ENCODE measurements at regions not wholly inside any gene's neighbourhood (a gene's known extent, or its start where the extent isn't known, plus 50 kb on each side); places are given as distances from the start of the nearest gene placed in this dataset.
"Not testable (repeated sequence)": the region's sequence is repeated elsewhere in the genome, so short reads cannot be mapped to it uniquely, and the experiment has no call there.

DNA sequence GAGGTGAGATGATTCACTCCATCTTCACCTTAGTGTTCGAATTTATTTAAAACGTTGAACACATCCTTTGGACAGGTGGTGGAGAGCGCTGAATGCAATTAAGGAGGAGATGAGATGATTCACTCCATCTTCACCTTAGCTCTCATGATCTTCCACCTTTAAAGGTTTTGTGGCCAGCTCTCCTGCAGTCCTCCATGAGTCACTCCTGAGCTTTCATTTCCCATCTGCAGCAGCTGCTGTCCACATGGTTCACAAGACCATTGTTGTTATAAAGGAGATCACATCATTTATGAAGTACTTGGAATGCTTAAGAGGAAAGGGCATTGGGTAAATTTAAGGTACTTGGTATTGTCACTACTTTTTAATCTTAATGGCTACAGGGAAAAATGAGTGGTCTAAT, 298.5 kb downstream of the PAX3 start:
- no peak overlapping the region for H3K27ac ChIP-seq (ENCODE audit: low read depth, low read length)
- H3K4me1 ChIP-seq (ENCODE audit: insufficient read depth, low read length) = no peaks in the 10 kb centered on the region
- Mint-ChIP-seq H3K9me3 (peaks cover 0 to 7% (median 4%) of the 10 kb centered on the region in 5 donors), H3K4me1 (no peaks in the 10 kb centered on the region), H3K36me3 (no peaks in the 10 kb centered on the region), H3K4me3 (no peak overlapping the region), H3K27ac (no peak overlapping the region), H3K27me3 (peaks cover 0 to 3% of the 10 kb centered on the region in 2 donors)
- DNase-seq = no peak
- CTCF ChIA-PET = no interaction called here
- no peaks in the 10 kb centered on the region for H3K36me3 ChIP-seq (ENCODE audit: insufficient read depth, low read length)
- POLR2A ChIA-PET = no interaction called here
- no peak overlapping the region for H3K4me3 ChIP-seq (ENCODE audit: low read length)
- no peaks in the 10 kb centered on the region for H3K27me3 ChIP-seq (ENCODE audit: insufficient read depth, low read length, poor library complexity, severe bottlenecking)
- H3K9me3 ChIP-seq (ENCODE audit: low read length) = no peaks in the 10 kb centered on the region

DNA sequence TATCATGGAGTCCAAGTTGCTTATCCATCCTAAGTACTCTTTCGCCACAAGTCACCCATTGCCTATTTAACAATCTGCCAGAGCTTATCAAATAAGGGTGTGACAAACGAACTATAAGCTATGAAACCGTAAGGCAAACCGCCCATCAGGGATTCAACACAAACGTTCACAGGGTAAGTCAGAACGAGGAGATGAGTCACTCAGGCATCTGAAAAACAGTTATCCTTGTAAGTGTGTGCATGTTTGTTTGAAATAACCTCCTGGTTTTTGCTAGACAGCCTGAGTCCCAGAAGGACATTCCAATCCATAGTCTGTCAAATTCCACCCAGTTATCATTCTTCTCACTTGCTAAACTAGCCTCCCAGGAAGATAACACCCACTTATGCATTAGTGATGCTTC, 299.1 kb downstream of the PAX3 start:
- H3K36me3 Mint-ChIP-seq = no peaks in the 10 kb centered on the region
- no peak for DNase-seq
- ChIA-PET CTCF (no interaction called here), POLR2A (no interaction called here)
- no peak overlapping the region for H3K4me3 ChIP-seq (ENCODE audit: low read length)
- no peaks in the 10 kb centered on the region for H3K4me1 Mint-ChIP-seq
- H3K4me1 ChIP-seq (ENCODE audit: insufficient read depth, low read length) = no peaks in the 10 kb centered on the region
- H3K4me3 Mint-ChIP-seq = no peak overlapping the region
- no peaks in the 10 kb centered on the region for H3K36me3 ChIP-seq (ENCODE audit: insufficient read depth, low read length)
- H3K27me3 Mint-ChIP-seq = peaks cover 0 to 3% of the 10 kb centered on the region in 2 donors
- peaks cover 0 to 7% (median 4%) of the 10 kb centered on the region in 5 donors for H3K9me3 Mint-ChIP-seq
- no peaks in the 10 kb centered on the region for H3K27me3 ChIP-seq (ENCODE audit: insufficient read depth, low read length, poor library complexity, severe bottlenecking)
- H3K27ac ChIP-seq (ENCODE audit: low read depth, low read length) = no peak overlapping the region
- H3K9me3 ChIP-seq (ENCODE audit: low read length) = no peaks in the 10 kb centered on the region
- no peak overlapping the region for H3K27ac Mint-ChIP-seq

DNA sequence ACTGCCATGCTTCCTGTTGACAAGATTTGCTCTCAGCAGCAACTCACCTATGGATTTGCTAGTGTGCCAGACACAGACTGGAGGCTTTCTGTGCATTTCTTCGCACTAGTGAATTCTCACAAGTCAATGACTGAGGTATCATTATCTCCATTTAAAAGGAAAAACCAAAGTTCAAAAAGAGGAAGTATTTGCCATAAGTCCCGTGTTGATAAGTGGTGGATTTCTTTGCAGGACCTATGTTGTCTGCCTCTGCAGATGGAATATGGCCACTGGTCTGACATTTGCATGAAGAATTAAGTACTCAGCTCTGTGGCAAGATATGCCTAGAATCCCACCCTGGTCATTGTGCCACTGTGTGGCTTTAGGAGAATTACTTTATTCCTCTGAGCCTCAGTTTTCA, 299.6 kb downstream of the PAX3 start:
- no peak overlapping the region for H3K4me3 ChIP-seq (ENCODE audit: low read length)
- Mint-ChIP-seq H3K36me3 (no peaks in the 10 kb centered on the region), H3K4me1 (no peaks in the 10 kb centered on the region), H3K9me3 (peaks cover 0 to 7% (median 4%) of the 10 kb centered on the region in 5 donors), H3K4me3 (no peak overlapping the region), H3K27me3 (peaks cover 0 to 3% of the 10 kb centered on the region in 2 donors), H3K27ac (no peak overlapping the region)
- POLR2A ChIA-PET = no interaction called here
- H3K9me3 ChIP-seq (ENCODE audit: low read length) = no peaks in the 10 kb centered on the region
- DNase-seq = no peak
- H3K4me1 ChIP-seq (ENCODE audit: insufficient read depth, low read length) = no peaks in the 10 kb centered on the region
- no peaks in the 10 kb centered on the region for H3K27me3 ChIP-seq (ENCODE audit: insufficient read depth, low read length, poor library complexity, severe bottlenecking)
- H3K27ac ChIP-seq (ENCODE audit: low read depth, low read length) = no peak overlapping the region
- CTCF ChIA-PET = no interaction called here
- no peaks in the 10 kb centered on the region for H3K36me3 ChIP-seq (ENCODE audit: insufficient read depth, low read length)

- Histone ChIP-seq H3K27ac (ENCODE audit: low read depth, low read length) (no peak overlapping the region), H3K27me3 (ENCODE audit: insufficient read depth, low read length, poor library complexity, severe bottlenecking) (no peaks in the 10 kb centered on the region), H3K9me3 (ENCODE audit: low read length) (no peaks in the 10 kb centered on the region), H3K36me3 (ENCODE audit: insufficient read depth, low read length) (no peaks in the 10 kb centered on the region), H3K4me3 (ENCODE audit: low read length) (no peak overlapping the region), H3K4me1 (ENCODE audit: insufficient read depth, low read length) (no peaks in the 10 kb centered on the region)
- Mint-ChIP-seq H3K9me3 (peaks cover 0 to 5% (median 1%) of the 10 kb centered on the region in 5 donors), H3K36me3 (no peaks in the 10 kb centered on the region), H3K4me1 (no peaks in the 10 kb centered on the region), H3K27me3 (peaks cover 0 to 3% of the 10 kb centered on the region in 2 donors), H3K4me3 (no peak overlapping the region), H3K27ac (no peak overlapping the region)
- POLR2A ChIA-PET = no interaction called here
- CTCF ChIA-PET = no interaction called here
- DNase-seq = no peak
These were observed 301.1 kb downstream of the PAX3 start for GRCh38 chr2:221997683-221998082.

DNA sequence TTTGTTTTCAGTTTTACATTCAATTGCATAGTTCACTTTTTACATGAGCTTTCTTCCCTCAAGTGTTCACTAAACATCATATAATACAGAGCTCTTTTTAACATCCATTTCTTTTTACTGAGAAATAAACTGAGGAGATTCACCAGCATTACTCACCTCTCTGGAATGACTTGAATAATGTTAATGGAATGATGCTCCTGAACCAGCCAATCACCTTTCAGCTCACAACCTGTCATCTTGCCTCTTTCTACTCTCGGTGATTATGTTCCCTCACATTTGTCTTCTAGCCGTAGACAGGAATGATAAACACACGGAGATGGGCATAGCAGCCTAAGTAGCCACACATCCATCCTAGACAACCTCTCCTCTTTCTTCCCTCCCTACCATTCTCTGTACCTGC, 301.7 kb downstream of the PAX3 start:
- Histone ChIP-seq H3K4me1 (ENCODE audit: insufficient read depth, low read length) (no peaks in the 10 kb centered on the region), H3K4me3 (ENCODE audit: low read length) (no peak overlapping the region), H3K27ac (ENCODE audit: low read depth, low read length) (no peak overlapping the region), H3K27me3 (ENCODE audit: insufficient read depth, low read length, poor library complexity, severe bottlenecking) (no peaks in the 10 kb centered on the region), H3K9me3 (ENCODE audit: low read length) (no peaks in the 10 kb centered on the region), H3K36me3 (ENCODE audit: insufficient read depth, low read length) (no peaks in the 10 kb centered on the region)
- H3K9me3 Mint-ChIP-seq = peaks cover 0 to 5% (median 0%) of the 10 kb centered on the region in 5 donors
- DNase-seq = no peak
- no peak overlapping the region for H3K4me3 Mint-ChIP-seq
- no peaks in the 10 kb centered on the region for H3K4me1 Mint-ChIP-seq
- H3K36me3 Mint-ChIP-seq = no peaks in the 10 kb centered on the region
- ChIA-PET CTCF (no interaction called here), POLR2A (no interaction called here)
- H3K27me3 Mint-ChIP-seq = peaks cover 0 to 3% of the 10 kb centered on the region in 2 donors
- no peak overlapping the region for H3K27ac Mint-ChIP-seq

GRCh38 chr2:221994926-221995325, 303.9 kb downstream of the PAX3 start:
- CTCF ChIA-PET = no interaction called here
- no peaks in the 10 kb centered on the region for H3K9me3 ChIP-seq (ENCODE audit: low read length)
- H3K36me3 Mint-ChIP-seq = no peaks in the 10 kb centered on the region

DNA sequence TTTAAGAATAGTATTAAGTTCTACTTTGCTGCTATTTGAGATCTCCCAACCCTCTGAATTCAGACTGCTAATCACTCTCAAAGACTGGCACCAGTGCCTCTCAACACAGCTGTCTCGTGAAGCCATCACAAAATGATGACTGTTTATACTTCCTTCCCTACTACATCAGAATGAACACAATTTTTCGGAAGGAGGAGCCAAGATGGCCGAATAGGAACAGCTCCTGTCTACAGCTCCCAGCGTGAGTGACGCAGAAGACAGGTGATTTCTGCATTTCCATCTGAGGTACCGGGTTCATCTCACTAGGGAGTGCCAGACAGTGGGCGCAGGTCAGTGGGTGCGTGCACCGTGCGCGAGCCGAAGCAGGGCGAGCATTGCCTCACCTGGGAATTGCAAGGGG, 314.4 kb downstream of the PAX3 start:
- CTCF ChIA-PET; H3K27me3 ChIP-seq (ENCODE audit: insufficient read depth, low read length, poor library complexity, severe bottlenecking); H3K27ac ChIP-seq (ENCODE audit: low read depth, low read length); H3K36me3 ChIP-seq (ENCODE audit: insufficient read depth, low read length); H3K4me1 Mint-ChIP-seq; H3K27me3 Mint-ChIP-seq; H3K36me3 Mint-ChIP-seq; H3K4me3 ChIP-seq (ENCODE audit: low read length); H3K27ac Mint-ChIP-seq; H3K9me3 ChIP-seq (ENCODE audit: low read length); H3K9me3 Mint-ChIP-seq; POLR2A ChIA-PET; H3K4me1 ChIP-seq (ENCODE audit: insufficient read depth, low read length); H3K4me3 Mint-ChIP-seq; DNase-seq: not testable (repeated sequence)

More at GRCh38 chr2:221994926-221995325, 303.9 kb downstream of the PAX3 start:
- Histone ChIP-seq H3K27me3 (ENCODE audit: insufficient read depth, low read length, poor library complexity, severe bottlenecking) (no peaks in the 10 kb centered on the region), H3K36me3 (ENCODE audit: insufficient read depth, low read length) (no peaks in the 10 kb centered on the region), H3K4me3 (ENCODE audit: low read length) (no peak overlapping the region), H3K4me1 (ENCODE audit: insufficient read depth, low read length) (no peaks in the 10 kb centered on the region), H3K27ac (ENCODE audit: low read depth, low read length) (no peak overlapping the region)
- H3K27ac Mint-ChIP-seq = no peak overlapping the region
- H3K9me3 Mint-ChIP-seq = peaks cover 0 to 2% (median 0%) of the 10 kb centered on the region in 5 donors
- no peak overlapping the region for H3K4me3 Mint-ChIP-seq
- POLR2A ChIA-PET = no interaction called here
- H3K4me1 Mint-ChIP-seq = no peaks in the 10 kb centered on the region
- peaks cover 0 to 3% of the 10 kb centered on the region in 2 donors for H3K27me3 Mint-ChIP-seq
- DNase-seq = no peak

DNA sequence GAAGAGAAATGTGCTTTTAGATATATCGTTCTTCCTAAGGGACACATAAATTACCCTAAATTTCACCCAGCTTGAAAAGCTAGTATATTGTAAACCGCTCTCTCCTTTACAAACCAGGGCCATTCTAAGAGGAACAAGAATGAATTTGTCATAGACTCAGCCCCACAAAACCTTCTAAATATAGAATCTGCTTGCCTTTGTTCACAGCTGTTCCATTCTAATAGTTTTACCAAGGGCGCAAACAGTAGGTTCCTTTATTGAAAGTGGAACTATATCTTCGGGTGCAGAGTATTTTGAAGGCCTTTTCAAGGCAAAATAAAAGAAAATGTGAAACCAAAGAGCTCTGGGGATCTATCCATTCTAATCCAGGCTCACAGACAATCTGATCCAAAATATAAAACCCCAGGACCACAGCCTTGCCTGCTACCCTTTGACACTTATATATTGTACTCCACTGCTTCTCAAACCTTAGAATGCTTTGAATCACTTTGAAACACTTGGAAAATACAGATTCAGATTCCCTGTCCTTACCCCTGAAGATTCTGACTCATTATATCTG, 316.8 kb downstream of the PAX3 start:
- Mint-ChIP-seq H3K36me3 (no peaks in the 10 kb centered on the region), H3K9me3 (no peaks in the 10 kb centered on the region), H3K27me3 (peaks cover 1 to 3% of the 10 kb centered on the region in 2 donors), H3K27ac (no peak overlapping the region), H3K4me1 (no peaks in the 10 kb centered on the region), H3K4me3 (no peak overlapping the region)
- no peaks in the 10 kb centered on the region for H3K36me3 ChIP-seq (ENCODE audit: insufficient read depth, low read length)
- H3K4me1 ChIP-seq (ENCODE audit: insufficient read depth, low read length) = no peaks in the 10 kb centered on the region
- DNase-seq = no peak
- CTCF ChIA-PET = no interaction called here
- H3K27me3 ChIP-seq (ENCODE audit: insufficient read depth, low read length, poor library complexity, severe bottlenecking) = no peaks in the 10 kb centered on the region
- H3K4me3 ChIP-seq (ENCODE audit: low read length) = no peak overlapping the region
- no peaks in the 10 kb centered on the region for H3K9me3 ChIP-seq (ENCODE audit: low read length)
- POLR2A ChIA-PET = no interaction called here
- H3K27ac ChIP-seq (ENCODE audit: low read depth, low read length) = no peak overlapping the region

- Mint-ChIP-seq H3K36me3 (no peaks in the 10 kb centered on the region), H3K9me3 (peaks cover 0 to 2% (median 0%) of the 10 kb centered on the region in 5 donors), H3K27me3 (peaks cover 0 to 4% of the 10 kb centered on the region in 2 donors), H3K4me3 (no peak overlapping the region), H3K4me1 (no peaks in the 10 kb centered on the region), H3K27ac (no peak overlapping the region)
- H3K4me3 ChIP-seq (ENCODE audit: low read length) = no peak overlapping the region
- no peaks in the 10 kb centered on the region for H3K27me3 ChIP-seq (ENCODE audit: insufficient read depth, low read length, poor library complexity, severe bottlenecking)
- no peaks in the 10 kb centered on the region for H3K9me3 ChIP-seq (ENCODE audit: low read length)
- no peaks in the 10 kb centered on the region for H3K4me1 ChIP-seq (ENCODE audit: insufficient read depth, low read length)
- no peak for DNase-seq
- ChIA-PET CTCF (no interaction called here), POLR2A (no interaction called here)
- H3K27ac ChIP-seq (ENCODE audit: low read depth, low read length) = no peak overlapping the region
- no peaks in the 10 kb centered on the region for H3K36me3 ChIP-seq (ENCODE audit: insufficient read depth, low read length)
These were observed 323.6 kb downstream of the PAX3 start for GRCh38 chr2:221975151-221975550.

All from CD8-positive, alpha-beta memory T cell (primary cell).